GM12891 (cell line): ENCODE measurements at regions not wholly inside any gene's neighbourhood (a gene's known extent, or its start where the extent isn't known, plus 50 kb on each side); places are given as distances from the start of the nearest gene placed in this dataset.

Source experiments
- POLR2A ChIP-seq: IDR thresholded peaks from 2 replicates; pipeline ENCODE4 v1.6.1; 2011; ENCODE audit warnings: low read depth, low read length, control low read depth
- POLR2AphosphoS5 ChIP-seq: IDR thresholded peaks from 2 replicates; pipeline ENCODE4 v1.6.1; 2011; ENCODE audit warnings: low read depth, low read length, control low read depth
- POU2F2 ChIP-seq: IDR thresholded peaks from 2 replicates; pipeline ENCODE4 v1.6.1; 2011; ENCODE audit warnings: low read depth, mild to moderate bottlenecking, control low read depth, low read length, moderate library complexity
- SPI1 ChIP-seq: IDR thresholded peaks from 2 replicates; pipeline ENCODE4 v1.6.1; 2011; ENCODE audit warnings: low read depth, low read length, control low read depth
- TAF1 ChIP-seq: IDR thresholded peaks from 2 replicates; pipeline ENCODE4 v1.6.1; 2011; ENCODE audit warnings: low read depth, low read length, control low read depth

DNA sequence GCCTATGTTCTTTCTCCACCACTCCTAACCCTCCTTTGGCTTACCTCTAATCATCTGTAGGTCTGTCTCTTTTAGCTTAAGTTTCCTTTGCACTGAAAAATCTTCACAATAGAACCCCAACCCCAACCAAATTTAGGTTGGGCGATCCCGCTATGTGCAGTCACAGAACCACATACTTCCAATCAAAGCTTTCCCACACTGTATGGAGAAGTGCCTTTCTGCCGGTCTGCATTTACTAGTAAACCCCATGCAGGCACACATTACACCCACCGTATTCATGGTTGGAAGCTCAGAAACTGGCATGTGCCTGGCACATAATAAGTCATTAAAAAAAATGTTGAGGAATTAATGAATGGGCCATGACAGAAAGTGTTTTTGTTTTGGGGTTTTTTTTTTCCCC, 158.4 kb downstream of the KLF12 start:
- TF ChIP-seq POLR2A (no peak), TAF1 (no peak), POLR2AphosphoS5 (no peak), SPI1 (no peak), POU2F2 (no peak)
